IPS-15b (cell line): ENCODE measurements at regions not wholly inside any gene's neighbourhood (a gene's known extent, or its start where the extent isn't known, plus 50 kb on each side); places are given as distances from the start of the nearest gene placed in this dataset.
"Not testable (repeated sequence)": the region's sequence is repeated elsewhere in the genome, so short reads cannot be mapped to it uniquely, and the experiment has no call there.

Experiments used
- H3K27me3 ChIP-seq: one replicate; pipeline ENCODE4 v1.6.1; 2013; ENCODE audit warnings: low read length; ENCODE audit not compliant: control insufficient read depth, insufficient read depth
- H3K36me3 ChIP-seq: one replicate; pipeline ENCODE4 v1.6.1; 2013; ENCODE audit warnings: low read length; ENCODE audit not compliant: control insufficient read depth, insufficient read depth
- H3K4me1 ChIP-seq: one replicate; pipeline ENCODE4 v1.6.1; 2013; ENCODE audit warnings: mild to moderate bottlenecking, low read length; ENCODE audit not compliant: control insufficient read depth, insufficient read depth
- H3K4me3 ChIP-seq: one replicate; pipeline ENCODE4 v1.5.1; 2013; ENCODE audit warnings: low read depth, low read length
- H3K9ac ChIP-seq: one replicate; pipeline ENCODE4 v1.6.1; 2013; ENCODE audit warnings: low read depth, mild to moderate bottlenecking, low read length
- H3K9me3 ChIP-seq: one replicate; pipeline ENCODE4 v1.6.1; 2013; ENCODE audit warnings: mild to moderate bottlenecking, low read length; ENCODE audit not compliant: control insufficient read depth, insufficient read depth

DNA sequence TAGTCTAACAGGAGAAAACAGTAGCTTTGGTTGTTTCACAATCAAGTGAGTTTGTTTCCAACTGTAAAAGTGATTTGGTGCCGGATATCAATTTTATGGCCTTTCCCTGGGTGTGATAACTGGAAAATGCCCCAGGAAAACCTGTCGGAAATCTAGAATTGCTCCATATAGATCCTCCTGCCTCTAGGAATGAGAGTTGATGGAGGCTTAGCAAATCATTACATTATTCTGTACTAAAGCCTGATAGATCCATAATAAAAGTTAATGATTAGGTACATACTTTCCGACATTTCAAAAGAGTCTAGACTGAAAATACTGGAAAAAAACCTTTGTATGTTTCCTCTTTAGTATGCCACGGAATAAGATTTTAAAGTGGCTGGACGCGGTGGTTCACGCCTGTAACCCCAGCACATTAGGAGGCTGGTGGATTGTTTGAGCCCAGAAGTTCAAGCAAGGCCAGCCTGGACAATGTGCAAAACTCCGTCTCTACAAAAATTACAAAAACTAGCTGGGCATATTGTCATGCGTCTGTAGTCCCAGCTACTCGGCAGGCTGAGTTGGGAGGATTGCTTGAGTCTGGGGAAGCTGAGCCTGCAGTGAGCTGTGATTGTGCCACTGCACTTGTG lies 70.0 kb upstream of the SLC45A1 start:
- H3K9me3 ChIP-seq, result no peaks in the 10 kb centered on the region

DNA sequence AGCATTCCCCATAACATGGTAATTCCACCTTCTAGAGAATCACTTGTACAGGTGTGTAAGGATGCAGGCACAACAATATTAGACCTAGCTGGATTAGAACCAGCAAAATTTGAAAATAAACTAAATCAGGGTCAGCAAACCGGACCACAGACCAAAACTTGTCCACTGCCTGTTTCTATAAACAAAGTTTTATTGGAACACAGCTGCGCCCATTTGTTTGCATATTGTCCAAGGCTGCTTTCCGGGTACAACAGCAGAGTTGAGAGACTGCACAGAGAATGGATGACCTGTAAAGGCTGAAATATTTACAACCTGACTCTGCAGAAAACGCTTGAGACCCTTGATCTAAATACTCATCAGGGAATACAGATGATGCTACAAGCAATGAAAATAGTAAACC lies 73.6 kb upstream of the SLC45A1 start:
- Histone ChIP-seq H3K4me1 (peaks cover 2% of the 10 kb centered on the region), H3K27me3 (no peaks in the 10 kb centered on the region), H3K4me3 (no peak overlapping the region), H3K36me3 (no peaks in the 10 kb centered on the region), H3K9me3 (no peaks in the 10 kb centered on the region), H3K9ac (no peak overlapping the region)

More for the DNA sequence above, 70.0 kb upstream of the SLC45A1 start:
- no peaks in the 10 kb centered on the region for H3K36me3 ChIP-seq
- H3K4me1 ChIP-seq, result no peaks in the 10 kb centered on the region
- H3K27me3 ChIP-seq, result no peaks in the 10 kb centered on the region
- no peak overlapping the region for H3K4me3 ChIP-seq
- no peak overlapping the region for H3K9ac ChIP-seq

DNA sequence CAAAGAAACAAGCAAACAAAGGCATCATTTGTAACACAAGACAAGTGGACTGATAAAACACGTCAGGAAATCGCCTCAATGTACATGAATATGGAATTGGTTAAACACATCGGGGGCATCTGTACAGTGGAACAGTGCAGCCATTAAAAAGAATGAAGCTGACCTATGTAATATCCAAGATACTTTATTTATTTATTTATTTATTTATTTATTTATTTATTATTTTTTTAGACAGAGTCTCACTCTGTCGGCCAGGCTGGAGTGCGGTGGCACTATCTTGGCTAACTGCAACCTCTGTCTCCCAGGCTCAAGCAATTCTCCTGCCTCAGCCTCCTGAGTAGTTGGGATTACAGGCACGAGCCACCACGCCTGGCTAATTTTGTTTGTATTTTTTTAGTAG lies 75.4 kb upstream of the SLC45A1 start:
- Histone ChIP-seq H3K4me3 (no peak overlapping the region), H3K9me3 (no peaks in the 10 kb centered on the region), H3K9ac (no peak overlapping the region), H3K36me3 (no peaks in the 10 kb centered on the region), H3K27me3 (no peaks in the 10 kb centered on the region), H3K4me1 (peaks cover 11% of the 10 kb centered on the region)

DNA sequence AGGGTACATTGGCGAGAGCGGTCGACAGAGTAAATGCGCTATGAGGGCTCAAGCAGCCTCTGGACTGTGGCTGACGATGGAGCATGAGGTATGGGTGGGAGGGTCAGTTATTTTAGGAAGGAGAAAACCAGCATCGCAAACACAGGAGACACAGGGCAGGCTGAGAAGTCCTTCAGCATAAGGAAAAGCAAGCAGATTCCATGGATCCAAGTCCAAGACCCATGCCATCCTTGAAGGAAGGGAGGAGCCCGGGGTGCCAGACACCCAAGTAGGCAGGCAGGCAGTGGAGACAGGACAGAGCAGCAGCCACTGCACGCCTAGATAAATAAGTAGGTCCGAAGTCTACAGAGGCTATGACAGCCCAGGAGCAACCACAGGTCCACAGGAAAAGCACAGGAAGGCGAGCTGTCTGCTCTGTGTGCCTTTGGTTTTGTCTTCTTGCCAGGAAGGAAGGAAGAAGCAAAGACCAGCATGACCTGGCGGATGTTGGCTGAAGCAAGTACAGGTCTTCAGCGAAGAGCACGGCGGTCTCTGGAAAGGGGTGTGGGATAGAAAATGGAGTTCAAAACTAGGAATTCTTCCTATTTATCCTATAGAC lies 76.4 kb upstream of the SLC45A1 start:
- peaks cover 11% of the 10 kb centered on the region for H3K4me1 ChIP-seq
- H3K27me3 ChIP-seq, result no peaks in the 10 kb centered on the region
- no peak overlapping the region for H3K4me3 ChIP-seq
- H3K36me3 ChIP-seq, result no peaks in the 10 kb centered on the region
- H3K9me3 ChIP-seq, result no peaks in the 10 kb centered on the region
- no peak overlapping the region for H3K9ac ChIP-seq

DNA sequence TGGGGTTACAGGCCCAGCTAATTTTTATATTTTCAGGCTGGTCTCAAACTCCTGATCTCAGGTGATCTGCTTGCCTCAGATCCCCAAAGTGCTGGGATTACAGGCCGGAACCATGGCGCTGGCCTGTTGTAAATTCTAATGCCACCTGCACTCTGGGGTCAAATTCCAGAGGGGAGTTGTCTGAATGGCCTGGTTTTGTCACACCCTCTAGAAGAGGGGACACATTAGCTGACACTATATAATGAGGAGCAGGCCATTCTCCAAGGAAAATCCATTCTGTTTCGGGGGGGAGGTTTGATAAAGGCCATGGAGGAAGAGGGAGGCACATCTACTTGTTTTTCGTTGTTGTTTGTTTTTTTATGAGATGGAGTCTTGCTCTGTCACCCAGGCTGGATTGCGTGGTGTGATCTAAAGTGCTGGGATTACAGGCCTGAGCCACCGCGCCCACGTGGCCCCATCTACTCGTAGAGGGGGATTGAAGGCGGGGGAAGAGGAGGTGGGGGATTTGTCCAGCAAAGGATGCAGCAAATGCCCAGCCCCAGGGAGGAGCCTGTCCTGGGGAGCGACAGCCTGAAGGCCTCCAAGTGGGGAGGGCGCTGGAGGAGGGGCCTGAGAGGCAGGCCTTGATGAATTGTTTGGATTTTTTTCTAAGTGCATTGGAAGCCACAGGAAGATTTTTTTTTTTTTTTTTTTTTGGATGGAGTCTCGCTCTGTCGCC lies 78.4 kb upstream of the SLC45A1 start:
- Histone ChIP-seq H3K4me1 (peaks cover 11% of the 10 kb centered on the region), H3K4me3 (no peak overlapping the region), H3K36me3 (no peaks in the 10 kb centered on the region), H3K9me3 (no peaks in the 10 kb centered on the region), H3K27me3 (no peaks in the 10 kb centered on the region), H3K9ac (no peak overlapping the region)

DNA sequence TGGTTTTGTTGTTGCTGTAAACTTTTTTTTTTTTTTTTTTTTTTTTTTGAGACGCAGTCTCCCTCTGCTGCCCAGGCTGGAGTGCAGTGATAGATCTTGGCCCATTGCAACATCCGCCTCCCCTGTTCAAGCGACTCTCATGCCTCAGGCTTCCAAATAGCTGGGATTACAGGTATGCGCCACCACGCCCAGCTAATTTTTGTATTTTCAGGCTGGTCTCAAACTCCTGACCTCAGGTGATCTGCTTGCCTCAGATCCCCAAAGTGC lies 78.9 kb upstream of the SLC45A1 start:
- no peaks in the 10 kb centered on the region for H3K27me3 ChIP-seq
- H3K9ac ChIP-seq, result no peak overlapping the region

DNA sequence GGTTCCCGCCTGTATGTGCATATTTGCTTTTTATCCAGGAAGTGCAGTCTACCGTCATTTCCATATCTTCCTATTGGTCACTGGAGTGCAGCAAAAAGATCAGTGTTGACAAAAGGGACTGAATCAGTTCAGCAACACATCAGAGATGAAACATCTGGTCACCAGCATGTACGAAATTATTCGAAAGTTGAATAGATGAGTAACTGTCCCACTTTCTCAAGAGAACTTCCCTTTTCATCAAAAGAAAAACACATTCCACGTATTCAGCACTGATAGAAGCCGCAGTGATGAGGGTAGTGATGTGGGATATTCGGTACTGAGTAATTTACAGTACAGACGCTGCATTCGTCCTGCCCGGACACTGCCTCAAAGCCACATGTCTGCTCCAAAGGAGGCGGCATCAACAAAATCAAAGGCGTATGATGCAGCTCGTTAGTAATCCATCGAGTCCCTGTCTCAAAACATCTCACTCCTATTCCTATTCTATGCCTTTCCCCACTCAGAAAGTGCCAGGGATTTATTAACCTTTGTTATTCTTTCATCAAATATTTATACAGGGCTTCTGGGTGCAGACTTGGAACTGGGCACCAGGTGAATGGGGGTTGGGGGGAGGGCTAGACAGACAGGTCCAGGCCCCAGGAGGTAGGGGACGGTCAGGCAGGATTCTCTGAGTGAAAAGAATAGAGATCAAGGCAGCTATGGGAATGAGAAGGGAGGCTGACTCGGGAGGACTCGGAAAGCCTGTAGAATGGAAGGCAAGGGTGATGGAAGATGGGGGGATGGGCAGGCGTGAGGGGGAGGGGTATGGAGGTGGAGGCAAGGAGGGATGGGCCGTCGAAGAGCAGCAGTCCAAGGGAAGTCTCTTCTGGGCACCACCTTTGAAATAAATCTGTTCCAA lies 79.5 kb upstream of the SLC45A1 start:
- peaks cover 11% of the 10 kb centered on the region for H3K4me1 ChIP-seq
- no peaks in the 10 kb centered on the region for H3K36me3 ChIP-seq
- H3K27me3 ChIP-seq, result no peaks in the 10 kb centered on the region
- H3K4me3 ChIP-seq, result no peak overlapping the region
- no peaks in the 10 kb centered on the region for H3K9me3 ChIP-seq
- H3K9ac ChIP-seq, result no peak overlapping the region

More for the DNA sequence above, 78.9 kb upstream of the SLC45A1 start:
- H3K9me3 ChIP-seq, result no peaks in the 10 kb centered on the region
- H3K36me3 ChIP-seq, result no peaks in the 10 kb centered on the region
- peaks cover 11% of the 10 kb centered on the region for H3K4me1 ChIP-seq
- no peak overlapping the region for H3K4me3 ChIP-seq

DNA sequence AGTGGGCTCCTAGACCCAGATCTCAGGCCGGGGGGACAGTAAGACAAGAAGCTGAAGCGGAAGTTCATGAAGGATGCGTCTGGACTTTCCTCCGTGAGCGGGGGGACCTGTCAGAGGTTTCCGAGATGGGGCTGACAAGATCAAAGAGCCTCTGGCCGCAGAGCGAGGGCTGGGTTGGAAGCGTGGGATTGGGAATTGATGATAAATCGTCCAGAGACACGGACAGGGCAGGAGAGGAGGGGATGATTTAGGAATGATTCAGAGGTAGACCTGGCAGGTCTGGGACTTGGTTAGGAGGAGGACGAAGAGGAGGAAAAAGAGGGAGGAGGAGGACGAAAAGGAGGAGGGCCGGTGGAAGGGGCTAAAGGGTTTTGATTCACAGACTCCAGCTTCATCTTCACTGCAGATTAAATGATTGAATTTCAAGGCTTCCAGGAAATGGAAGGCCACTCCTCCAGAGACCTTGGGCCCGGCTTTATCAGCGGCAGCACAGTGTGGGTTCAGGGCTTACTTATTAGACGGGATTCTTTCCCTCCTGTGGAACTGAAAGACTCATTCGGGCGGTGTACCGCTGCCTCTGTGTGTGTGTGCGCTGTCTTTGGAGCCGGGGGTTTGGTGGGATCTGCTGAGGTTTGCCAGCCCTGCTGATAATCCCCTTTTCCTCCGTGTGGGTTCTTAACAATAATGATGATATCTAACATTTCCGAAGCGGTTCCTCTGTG lies 85.7 kb upstream of the SLC45A1 start:
- no peaks in the 10 kb centered on the region for H3K4me1 ChIP-seq
- H3K27me3 ChIP-seq, result no peaks in the 10 kb centered on the region
- no peak overlapping the region for H3K4me3 ChIP-seq
- H3K9me3 ChIP-seq, result no peaks in the 10 kb centered on the region
- H3K9ac ChIP-seq, result no peak overlapping the region
- peaks cover 3% of the 10 kb centered on the region for H3K36me3 ChIP-seq

DNA sequence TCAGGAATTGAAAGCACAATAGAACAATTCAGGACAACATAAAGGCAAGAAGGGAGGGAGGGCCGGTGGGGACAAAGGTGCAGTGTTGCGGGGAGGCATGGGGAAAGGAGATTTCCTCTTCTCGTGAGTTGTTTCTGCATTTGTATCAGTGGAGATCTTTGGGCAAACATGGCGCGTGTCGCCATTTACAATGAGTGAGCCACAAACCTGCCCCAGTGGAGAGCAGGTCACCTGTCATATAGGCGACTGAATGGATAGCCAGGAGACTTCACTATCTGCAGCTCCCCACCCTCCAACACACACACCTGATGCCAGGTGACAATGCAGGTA lies 87.7 kb upstream of the SLC45A1 start:
- Histone ChIP-seq H3K9me3 (no peaks in the 10 kb centered on the region), H3K9ac (no peak overlapping the region), H3K4me1 (no peaks in the 10 kb centered on the region), H3K36me3 (peaks cover 3% of the 10 kb centered on the region), H3K27me3 (no peaks in the 10 kb centered on the region), H3K4me3 (no peak overlapping the region)

DNA sequence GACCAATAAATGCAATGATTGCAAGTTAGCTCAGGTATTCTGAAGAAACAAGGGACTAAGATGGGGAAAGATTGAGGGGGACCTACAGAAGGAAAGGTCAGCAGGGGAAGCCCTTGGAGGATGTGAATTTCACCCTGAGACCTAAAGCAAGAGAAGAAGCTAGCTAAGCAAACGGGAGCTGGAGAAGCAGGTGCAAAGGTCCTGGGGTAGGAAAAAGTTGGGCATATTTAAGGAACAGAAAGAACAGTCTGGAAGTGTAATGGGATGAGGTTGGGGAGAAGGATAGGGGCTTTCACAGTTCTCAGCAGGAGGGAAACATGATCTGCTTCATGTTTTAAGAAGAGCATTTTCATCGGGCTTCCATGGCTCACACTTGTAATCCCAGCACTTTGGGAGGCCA lies 89.7 kb upstream of the SLC45A1 start:
- Histone ChIP-seq H3K9me3 (no peaks in the 10 kb centered on the region), H3K27me3 (no peaks in the 10 kb centered on the region), H3K4me3 (no peak overlapping the region), H3K4me1 (no peaks in the 10 kb centered on the region), H3K9ac (no peak overlapping the region), H3K36me3 (peaks cover 3% of the 10 kb centered on the region)

DNA sequence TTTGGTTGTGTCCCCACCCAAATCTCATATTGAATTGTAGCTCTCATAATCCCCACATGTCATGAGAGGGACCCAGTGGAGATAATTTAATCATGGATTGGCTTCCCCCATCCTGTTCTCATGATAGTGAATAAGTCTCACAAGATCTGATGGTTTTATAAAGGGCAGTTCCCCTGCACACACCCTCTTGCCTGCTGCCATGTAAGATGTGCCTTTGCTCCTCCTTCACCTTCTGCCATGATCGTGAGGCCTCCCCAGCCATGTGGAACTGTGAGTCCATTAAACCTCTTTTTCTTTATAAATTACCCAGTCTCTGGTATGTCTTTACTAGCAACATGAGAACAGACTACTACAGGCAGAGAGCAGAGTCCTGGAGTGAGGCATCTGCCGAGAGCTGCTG lies 90.2 kb upstream of the SLC45A1 start:
- not testable (repeated sequence) for H3K27me3 ChIP-seq, H3K9ac ChIP-seq, H3K9me3 ChIP-seq

More for the DNA sequence above, 90.2 kb upstream of the SLC45A1 start:
- not testable (repeated sequence) for H3K36me3 ChIP-seq, H3K4me1 ChIP-seq, H3K4me3 ChIP-seq
